ENCODE measurements at regions not wholly inside any gene's neighbourhood (a gene's known extent, or its start where the extent isn't known, plus 50 kb on each side); places are given as distances from the start of the nearest gene placed in this dataset.

- no peak for DNase-seq
Observed at GRCh38 chr2:220065581-220065980, 438.2 kb downstream of the SLC4A3 start.

GRCh38 chr2:220068846-220069245 lies 441.4 kb downstream of the SLC4A3 start:
- no peak for DNase-seq

GRCh38 chr2:220070349-220070748 lies 442.9 kb downstream of the SLC4A3 start:
- no peak for DNase-seq

- DNase-seq = no peak
Observed at GRCh38 chr2:220071696-220072095, 444.3 kb downstream of the SLC4A3 start.

GRCh38 chr2:220072669-220073220 lies 445.3 kb downstream of the SLC4A3 start:
- no peak for DNase-seq

- DNase-seq = no peak
Observed at GRCh38 chr2:220075835-220076234, 448.4 kb downstream of the SLC4A3 start.

GRCh38 chr2:220076734-220077133 lies 449.3 kb downstream of the SLC4A3 start:
- DNase-seq = no peak

- no peak for DNase-seq
Observed at GRCh38 chr2:220077488-220077887, 450.1 kb downstream of the SLC4A3 start.

- no peak for DNase-seq
Observed at GRCh38 chr2:220078439-220078838, 451.0 kb downstream of the SLC4A3 start.

- DNase-seq = no peak
Observed at GRCh38 chr2:220079595-220079994, 452.2 kb downstream of the SLC4A3 start.

GRCh38 chr2:220081171-220081570 lies 453.7 kb downstream of the SLC4A3 start:
- DNase-seq = no peak

- DNase-seq = no peak
Observed at GRCh38 chr2:220090050-220090449, 462.6 kb downstream of the SLC4A3 start.

GRCh38 chr2:220096406-220096805 lies 469.0 kb downstream of the SLC4A3 start:
- DNase-seq = no peak

GRCh38 chr2:220101980-220102379 lies 474.6 kb downstream of the SLC4A3 start:
- no peak for DNase-seq

GRCh38 chr2:220103596-220103995 lies 476.2 kb downstream of the SLC4A3 start:
- no peak for DNase-seq

GRCh38 chr2:220104871-220105351 lies 477.5 kb downstream of the SLC4A3 start:
- no peak for DNase-seq

- no peak for DNase-seq
Observed at GRCh38 chr2:220106065-220106464, 478.6 kb downstream of the SLC4A3 start.

- no peak for DNase-seq
Observed at GRCh38 chr2:220107380-220107791, 480.0 kb downstream of the SLC4A3 start.

GRCh38 chr2:220114443-220114842 lies 487.0 kb downstream of the SLC4A3 start:
- no peak for DNase-seq

GRCh38 chr2:220117025-220117424 lies 489.6 kb downstream of the SLC4A3 start:
- DNase-seq = no peak

- no peak for DNase-seq
Observed at GRCh38 chr2:220120041-220120440, 492.6 kb downstream of the SLC4A3 start.

- no peak for DNase-seq
Observed at GRCh38 chr2:220123751-220124150, 496.3 kb downstream of the SLC4A3 start.

GRCh38 chr2:220125551-220125950 lies 498.1 kb downstream of the SLC4A3 start:
- no peak for DNase-seq

GRCh38 chr2:220127311-220127710 lies 499.9 kb downstream of the SLC4A3 start:
- no peak for DNase-seq

GRCh38 chr2:220127876-220128275 lies 500.4 kb downstream of the SLC4A3 start:
- no peak for DNase-seq

All from stimulated activated CD4-positive, alpha-beta T cell treated with anti-CD3 and anti-CD28 coated beads, Interleukin-12 subunit alpha, Interleukin-12 subunit beta, amount 100 ng/mL, for 4 hours (primary cell).